Activated CD8-positive, alpha-beta memory T cell treated with anti-CD3 and anti-CD28 coated beads, Interleukin-2, amount 50 U/mL, for 1 hour (primary cell): ENCODE measurements at regions not wholly inside any gene's neighbourhood (a gene's known extent, or its start where the extent isn't known, plus 50 kb on each side); places are given as distances from the start of the nearest gene placed in this dataset.

Experiments used
- DNase-seq: peaks from one replicate; pipeline ENCODE4 v3.0.0-alpha.2; 2020; ENCODE audit errors: extremely low read depth

GRCh38 chr2:43034242-43034619 is 192.2 kb downstream of the ZFP36L2 start:
- DNase-seq: no peak

DNA sequence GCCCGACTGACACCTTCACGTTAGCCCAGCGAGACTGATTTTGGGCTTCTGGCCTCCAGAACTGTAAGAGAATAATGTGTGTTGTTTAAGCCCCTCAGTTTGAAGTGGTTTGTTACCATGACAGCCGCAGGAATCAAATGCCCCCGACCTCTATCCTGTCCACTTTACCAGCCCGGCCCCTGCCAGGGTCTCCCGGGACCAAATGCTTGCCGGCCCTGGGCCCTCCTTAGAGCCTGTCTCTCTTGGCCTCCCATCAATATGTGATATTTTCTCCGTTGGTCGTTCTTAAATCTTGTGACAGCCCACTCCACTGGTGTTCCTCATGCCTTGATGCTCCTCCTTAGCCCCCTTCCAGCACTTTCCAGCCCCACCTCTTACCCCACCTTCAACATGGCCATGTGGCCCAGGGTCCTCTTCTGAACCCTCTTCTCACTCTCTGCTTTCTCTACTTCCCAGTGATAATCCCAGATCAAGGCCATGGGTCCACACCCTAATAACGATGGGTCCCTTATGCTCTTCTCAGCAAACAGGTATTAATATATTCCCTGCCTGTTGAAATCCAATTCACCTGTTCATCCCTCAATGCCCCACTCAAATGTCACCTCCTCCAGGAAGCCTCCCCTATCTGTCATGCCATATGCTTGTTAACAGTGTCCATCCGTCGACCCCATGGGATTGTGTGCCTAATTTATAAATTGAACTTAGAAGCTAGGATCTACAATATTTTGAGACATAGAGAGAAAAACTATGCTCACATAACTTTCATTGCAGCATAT is 192.8 kb downstream of the ZFP36L2 start:
- no peak for DNase-seq

- no peak for DNase-seq
Observed at GRCh38 chr2:43033016-43033270, 193.5 kb downstream of the ZFP36L2 start.

- no peak for DNase-seq
Observed at GRCh38 chr2:43032213-43033015, 194.0 kb downstream of the ZFP36L2 start.

DNA sequence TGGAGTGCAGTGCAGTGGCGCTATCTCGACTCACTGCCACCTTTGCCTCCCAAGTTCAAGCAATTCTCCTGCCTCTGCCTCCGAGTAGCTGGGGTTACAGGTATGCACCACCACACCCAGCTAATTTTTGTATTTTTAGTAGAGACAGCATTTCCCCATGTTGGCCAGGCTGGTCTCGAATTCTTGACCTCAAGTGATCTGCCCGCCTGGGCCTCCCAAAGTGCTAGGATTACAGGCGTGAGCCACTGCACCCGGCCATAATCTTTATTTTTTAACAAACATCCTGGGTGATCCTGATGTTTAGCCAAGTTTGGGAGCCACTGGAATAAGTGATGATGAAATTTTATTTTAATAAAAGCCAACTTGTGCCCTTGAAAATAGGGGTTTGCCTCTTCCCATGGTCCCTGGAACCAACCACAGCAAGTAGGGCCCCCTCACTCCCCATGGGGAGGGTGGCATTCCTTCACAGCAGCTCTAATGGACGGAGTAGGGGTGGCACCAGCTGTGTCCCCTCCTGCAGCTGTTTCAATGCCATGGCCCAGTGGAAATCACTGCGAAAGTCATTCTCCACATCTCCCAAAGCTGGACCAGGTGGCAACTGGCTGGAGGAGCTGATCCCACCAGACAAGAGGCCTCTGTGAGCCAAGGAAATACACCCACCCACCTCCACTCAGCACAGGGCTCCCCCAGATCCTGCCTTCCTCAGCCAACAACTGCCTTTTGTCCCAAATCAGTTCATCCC is 194.8 kb downstream of the ZFP36L2 start:
- DNase-seq: no peak

- no peak for DNase-seq
Observed at GRCh38 chr2:43030551-43031307, 195.7 kb downstream of the ZFP36L2 start.

- DNase-seq: no peak
Observed at GRCh38 chr2:43029186-43029585, 197.2 kb downstream of the ZFP36L2 start.

DNA sequence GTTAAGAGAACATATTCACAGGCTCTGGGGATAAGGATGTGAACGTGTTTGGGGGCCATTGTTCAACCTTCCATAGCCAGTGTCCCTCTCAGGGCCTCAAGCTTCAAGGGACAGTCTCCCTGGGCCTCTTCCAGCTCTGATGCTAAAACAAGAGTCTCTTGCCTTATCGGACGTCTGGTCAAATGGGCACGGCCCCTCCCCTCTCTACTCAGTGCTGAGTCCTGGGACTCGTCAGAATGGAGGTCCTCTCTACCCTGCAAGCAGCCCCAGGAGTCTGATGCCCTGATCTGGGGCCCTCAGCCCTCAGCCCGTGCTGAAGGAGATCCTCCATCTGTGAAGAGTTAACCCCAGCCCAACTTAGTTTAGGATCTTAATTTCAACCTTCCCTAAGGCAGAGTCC is 198.2 kb downstream of the ZFP36L2 start:
- DNase-seq: no peak

- no peak for DNase-seq
Observed at GRCh38 chr2:43027097-43027873, 199.1 kb downstream of the ZFP36L2 start.

DNA sequence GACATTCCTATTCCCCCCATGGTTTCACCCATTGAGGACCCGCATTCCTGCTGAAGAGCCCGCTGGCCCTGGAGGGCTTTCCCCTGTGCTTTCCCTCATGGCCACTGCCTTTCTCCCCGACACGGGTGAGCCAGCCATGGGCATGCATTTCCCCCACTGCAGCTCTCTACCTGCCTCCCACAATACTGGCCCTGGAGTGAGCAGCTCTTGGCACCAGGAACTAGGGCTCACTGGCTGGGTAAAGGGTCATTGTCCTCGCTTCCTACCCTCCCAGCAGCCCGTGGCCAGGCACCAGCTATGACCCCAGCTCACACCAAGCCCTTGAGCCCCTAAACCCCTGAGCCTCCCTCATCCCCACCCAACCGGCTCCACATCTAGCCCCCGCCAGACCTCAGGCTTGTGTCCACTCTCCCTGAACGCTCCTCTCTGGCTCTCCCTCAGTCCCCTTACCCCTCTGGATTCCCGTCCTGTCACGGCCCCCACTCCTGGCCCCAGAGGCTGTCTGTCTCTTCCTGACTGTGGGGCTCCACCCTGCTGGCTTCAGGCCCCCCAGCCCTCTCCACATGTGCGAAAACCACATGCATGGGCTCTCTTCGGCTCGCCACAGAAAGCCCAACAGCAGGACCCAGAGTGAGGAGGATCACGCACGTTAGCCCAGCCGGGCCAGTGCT is 199.8 kb downstream of the ZFP36L2 start:
- no peak for DNase-seq

DNA sequence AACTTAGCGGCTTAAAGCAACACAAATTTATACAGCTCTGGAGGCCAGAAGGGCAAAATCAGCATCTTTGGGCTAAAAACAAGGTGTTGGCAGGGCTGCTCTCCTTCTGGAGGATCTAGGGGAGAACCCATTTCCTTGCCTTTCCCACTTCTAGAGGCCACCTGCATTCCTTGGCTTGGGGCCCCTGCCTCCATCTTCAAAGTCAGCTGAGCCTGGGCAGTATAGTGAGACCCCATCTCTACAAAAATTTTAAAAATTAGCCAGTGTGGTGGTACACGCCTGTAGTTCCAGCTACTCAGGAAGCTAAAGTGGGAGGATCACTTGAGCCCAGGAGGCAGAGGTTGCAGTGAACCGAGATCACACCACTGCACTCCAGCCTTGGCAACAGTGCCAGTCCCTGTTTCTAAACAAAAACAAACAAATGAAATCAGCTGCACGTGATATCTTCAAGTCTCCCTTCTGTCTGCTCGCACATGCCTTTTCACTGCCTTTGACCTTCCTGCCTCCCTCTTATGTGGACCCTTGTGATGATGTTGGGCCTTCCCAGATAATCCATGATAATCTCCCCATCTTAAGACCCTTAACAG is 200.6 kb downstream of the ZFP36L2 start:
- no peak for DNase-seq

- DNase-seq: no peak
Observed at GRCh38 chr2:43024515-43025011, 201.8 kb downstream of the ZFP36L2 start.

DNA sequence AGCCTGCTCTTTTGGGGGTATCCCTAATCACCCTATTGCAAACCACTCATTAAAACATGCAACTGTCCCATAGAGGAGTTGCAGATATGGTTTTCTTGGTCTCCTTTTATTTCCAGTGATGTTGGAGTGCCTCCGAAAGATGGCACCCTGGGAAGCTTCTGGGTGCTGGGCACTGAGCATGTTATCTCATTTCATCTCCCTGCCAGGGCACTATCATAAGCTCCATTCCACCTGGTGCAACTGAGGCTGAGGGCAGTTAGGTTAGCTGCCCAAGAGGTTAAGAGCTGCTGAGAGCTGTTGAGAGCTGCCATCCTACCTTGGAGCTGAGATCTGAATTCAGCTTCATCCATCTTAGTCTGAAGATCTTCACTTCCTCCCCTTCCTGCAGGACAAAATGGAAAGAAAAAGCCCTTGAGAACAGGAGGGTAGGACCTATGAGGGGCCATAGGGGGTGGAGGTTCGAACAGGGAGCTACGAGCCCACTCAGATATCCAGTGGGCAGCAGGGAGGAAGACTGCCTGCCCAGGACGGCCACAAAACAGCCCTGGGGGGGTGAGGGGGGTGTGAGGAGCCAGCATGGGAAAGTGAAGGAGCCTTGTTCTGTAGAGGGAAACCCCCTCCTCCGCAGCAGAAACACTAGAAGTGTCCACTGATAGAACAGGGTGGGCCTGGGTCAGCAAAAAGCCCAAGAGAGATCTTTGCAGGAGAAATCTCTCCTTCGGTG is 202.5 kb downstream of the ZFP36L2 start:
- no peak for DNase-seq

GRCh38 chr2:43022896-43023295 is 203.5 kb downstream of the ZFP36L2 start:
- no peak for DNase-seq

DNA sequence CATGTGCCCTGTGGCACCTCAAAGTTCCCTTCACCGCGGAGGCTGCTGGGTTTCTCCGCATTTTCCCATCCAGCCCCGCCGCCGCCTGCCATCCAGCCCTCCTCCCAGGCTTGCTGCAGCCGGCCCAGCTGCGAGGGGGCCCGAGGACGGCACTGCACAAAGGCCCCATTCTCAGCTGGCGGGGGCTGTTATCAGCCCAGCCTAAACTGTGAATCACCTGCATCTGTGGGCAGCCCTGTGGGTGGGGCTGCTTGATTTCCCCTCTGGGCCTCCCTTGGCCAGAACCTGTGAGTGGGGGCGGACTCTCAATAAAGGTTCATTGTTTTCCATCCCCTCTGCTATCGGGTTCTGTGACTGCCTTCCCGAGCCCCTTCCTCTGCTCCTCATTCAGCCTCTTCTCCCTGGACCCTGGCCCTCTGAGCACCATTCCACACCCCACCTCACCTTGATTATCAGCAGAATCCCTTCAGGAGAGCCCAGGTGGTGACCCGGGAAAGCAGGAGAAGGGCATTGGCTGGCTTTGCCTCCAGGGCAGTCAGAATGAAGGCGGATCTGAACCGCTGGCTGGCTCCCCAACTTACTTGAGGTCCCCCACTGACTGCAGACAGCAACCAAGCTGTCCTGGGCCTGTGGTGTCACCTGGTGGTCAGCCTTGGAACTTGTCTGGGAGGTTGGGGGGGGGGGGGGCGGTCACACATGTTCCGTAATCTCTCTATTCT is 204.5 kb downstream of the ZFP36L2 start:
- no peak for DNase-seq

- DNase-seq: no peak
Observed at GRCh38 chr2:43020990-43021669, 205.3 kb downstream of the ZFP36L2 start.

GRCh38 chr2:43020296-43020695 is 206.1 kb downstream of the ZFP36L2 start:
- no peak for DNase-seq

DNA sequence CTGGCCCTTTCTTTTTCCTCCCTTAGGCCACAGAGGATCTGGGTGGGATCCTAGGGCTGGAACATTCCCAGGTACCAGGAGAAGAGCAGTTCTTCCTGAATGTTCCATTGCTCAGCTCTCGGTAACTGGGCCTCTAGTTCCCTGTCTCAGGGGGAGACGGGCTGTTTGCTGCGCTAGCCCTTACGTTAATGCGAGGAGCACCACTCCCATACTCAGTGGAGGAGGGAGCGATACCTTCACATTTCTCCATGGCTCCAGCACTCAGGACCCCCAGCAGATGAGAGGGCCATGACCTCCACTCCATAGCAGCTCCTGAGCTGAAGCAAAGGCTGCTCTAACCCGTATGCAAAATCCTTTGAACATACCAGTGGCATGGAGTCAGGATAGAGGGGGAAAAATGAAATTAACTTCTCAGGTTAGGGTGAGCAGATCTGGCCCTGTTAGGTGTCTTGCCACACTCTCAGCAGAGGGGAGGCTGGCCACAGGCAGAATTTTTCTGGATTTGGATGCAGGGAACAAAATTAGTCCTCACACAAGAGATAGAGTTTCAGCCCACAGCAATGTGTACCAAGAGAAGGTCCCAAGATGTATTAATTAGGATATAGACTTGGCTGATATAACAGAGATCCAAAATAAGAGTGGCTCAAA is 206.7 kb downstream of the ZFP36L2 start:
- no peak for DNase-seq
